Small intestine (tissue), 7 donors: ENCODE measurements at regions not wholly inside any gene's neighbourhood (a gene's known extent, or its start where the extent isn't known, plus 50 kb on each side); places are given as distances from the start of the nearest gene placed in this dataset.

ENCODE experiments used
- DNase-seq, 2 donors: peaks; one replicate each; pipeline versions ENCODE4 v3.0.0 to v3.0.0-alpha.2; 2013
- FAIRE-seq: peaks from 2 replicates; lab custom pipeline; 2012; peaks lifted over from hg19 to GRCh38; lab: Jason Lieb, UNC
- H3K27ac ChIP-seq, 3 donors: one replicate each; pipeline ENCODE4 v1.5.1; 2013; ENCODE audit warnings: low read length in 2 of 3, mild to moderate bottlenecking in 2 of 3, control low read depth in 1 of 3, inconsistent platforms in 1 of 3, low read depth in 1 of 3, moderate library complexity in 1 of 3
- H3K27me3 ChIP-seq, 3 donors: one replicate each; pipeline ENCODE4 v1.6.1; 2013; ENCODE audit warnings: low read length in 3 of 3, inconsistent platforms in 1 of 3; ENCODE audit not compliant: control insufficient read depth in 3 of 3, insufficient read depth in 3 of 3
- H3K36me3 ChIP-seq, 3 donors: one replicate each; pipeline ENCODE4 v1.6.1; 2013; ENCODE audit warnings: low read length in 3 of 3, inconsistent platforms in 1 of 3, low read depth in 1 of 3, mild to moderate bottlenecking in 1 of 3, moderate library complexity in 1 of 3; ENCODE audit not compliant: control insufficient read depth in 3 of 3, insufficient read depth in 2 of 3
- H3K4me1 ChIP-seq, 3 donors: one replicate each; pipeline ENCODE4 v1.6.1; 2013; ENCODE audit warnings: low read length in 2 of 3, inconsistent platforms in 1 of 3, low read depth in 1 of 3, mild to moderate bottlenecking in 1 of 3, moderate library complexity in 1 of 3; ENCODE audit not compliant: control insufficient read depth in 3 of 3, insufficient read depth in 2 of 3
- H3K4me3 ChIP-seq, 3 donors: one replicate each; pipeline ENCODE4 v1.5.1; 2013; ENCODE audit warnings: low read length in 3 of 3, control low read depth in 1 of 3, inconsistent platforms in 1 of 3, low read depth in 1 of 3, mild to moderate bottlenecking in 1 of 3, moderate library complexity in 1 of 3
- H3K9me3 ChIP-seq, 2 donors: one replicate each; pipeline ENCODE4 v1.6.1; 2013; ENCODE audit warnings: low read depth in 1 of 2, low read length in 1 of 2; ENCODE audit not compliant: control insufficient read depth in 2 of 2, insufficient read depth in 1 of 2
- WGBS, 3 donors: extraction: QIAGEN DNeasy Blood & Tissue Kit; methylation state at CpG; one replicate each; pipeline ENCODE4 v1.1.7; 2013; 5-methylcytosine and 5-hydroxymethylcytosine counted together
- donor health status: healthy with polysubstance abuse.
- donor health status: control.
- donor health status: control.
- donor health status: Bipolar disorder and iron deficiency.
- donor health status: healthy.

GRCh38 chr11:44456544-44457300 is 108.7 kb upstream of the CD82 start:
- 53 to 70% (median 58%) methylated on average over 11 of the region's 11 CpGs for WGBS, 3 donors
- Histone ChIP-seq H3K4me3 (no peak overlapping the region), H3K4me1 (no peaks in the 10 kb centered on the region), H3K36me3 (no peaks in the 10 kb centered on the region), H3K9me3 (peaks cover 0 to 5% of the 10 kb centered on the region in 2 donors), H3K27me3 (peaks cover 0 to 3% (median 2%) of the 10 kb centered on the region in 3 donors), H3K27ac (no peak overlapping the region)
- no peak for FAIRE-seq
- peak in 1 of 2 donors; percentile 7 for DNase-seq

- H3K27me3 ChIP-seq, result peaks cover 0 to 3% (median 2%) of the 10 kb centered on the region in 3 donors
- H3K36me3 ChIP-seq, result no peaks in the 10 kb centered on the region
- DNase-seq, result no peak
- no peaks in the 10 kb centered on the region for H3K4me1 ChIP-seq
- FAIRE-seq, result no peak
- H3K9me3 ChIP-seq, result peaks cover 0 to 5% of the 10 kb centered on the region in 2 donors
- no peak overlapping the region for H3K4me3 ChIP-seq
- H3K27ac ChIP-seq, result no peak overlapping the region
Measured at GRCh38 chr11:44457862-44458261, 107.6 kb upstream of the CD82 start.

- peaks cover 0 to 15% of the 10 kb centered on the region in 2 donors for H3K9me3 ChIP-seq
- H3K27ac ChIP-seq, result no peak overlapping the region
- no peak for FAIRE-seq
- H3K4me1 ChIP-seq, result no peaks in the 10 kb centered on the region
- WGBS, 3 donors, result 84 to 92% (median 84%) methylated on average over 5 of the region's 5 CpGs
- H3K36me3 ChIP-seq, result no peaks in the 10 kb centered on the region
- no peak for DNase-seq
- H3K4me3 ChIP-seq, result no peak overlapping the region
- peaks cover 0 to 3% (median 2%) of the 10 kb centered on the region in 3 donors for H3K27me3 ChIP-seq
Measured at GRCh38 chr11:44463751-44464150, 101.7 kb upstream of the CD82 start.

- H3K27me3 ChIP-seq, result peaks cover 0 to 3% (median 2%) of the 10 kb centered on the region in 3 donors
- H3K27ac ChIP-seq, result no peak overlapping the region
- FAIRE-seq (no peak), DNase-seq (no peak)
- WGBS, 3 donors, result 92 to 93% (median 93%) methylated on average over 1 of the region's 1 CpG
- no peaks in the 10 kb centered on the region for H3K36me3 ChIP-seq
- peaks cover 0 to 15% of the 10 kb centered on the region in 2 donors for H3K9me3 ChIP-seq
- H3K4me3 ChIP-seq, result no peak overlapping the region
- H3K4me1 ChIP-seq, result no peaks in the 10 kb centered on the region
Measured at GRCh38 chr11:44464741-44465140, 100.7 kb upstream of the CD82 start.

GRCh38 chr11:44466531-44467205 is 98.8 kb upstream of the CD82 start:
- Histone ChIP-seq H3K36me3 (no peaks in the 10 kb centered on the region), H3K4me3 (no peak overlapping the region), H3K27me3 (peaks cover 0 to 3% (median 0%) of the 10 kb centered on the region in 3 donors), H3K4me1 (no peaks in the 10 kb centered on the region), H3K27ac (no peak overlapping the region), H3K9me3 (peaks cover 0 to 11% of the 10 kb centered on the region in 2 donors)
- FAIRE-seq (no peak), DNase-seq (no peak)
- WGBS, 3 donors, result 67 to 82% (median 80%) methylated on average over 24 of the region's 24 CpGs

- H3K27me3 ChIP-seq, result peaks cover 0 to 3% (median 0%) of the 10 kb centered on the region in 3 donors
- no peak for DNase-seq
- WGBS, 3 donors, result 8 to 80% (median 33%) methylated on average over 1 of the region's 1 CpG
- no peak overlapping the region for H3K27ac ChIP-seq
- H3K36me3 ChIP-seq, result no peaks in the 10 kb centered on the region
- no peak for FAIRE-seq
- no peak overlapping the region for H3K4me3 ChIP-seq
- peaks cover 0 to 11% of the 10 kb centered on the region in 2 donors for H3K9me3 ChIP-seq
- H3K4me1 ChIP-seq, result no peaks in the 10 kb centered on the region
Measured at GRCh38 chr11:44467413-44467812, 98.0 kb upstream of the CD82 start.

GRCh38 chr11:44467931-44468330 is 97.5 kb upstream of the CD82 start:
- no peak overlapping the region for H3K4me3 ChIP-seq
- no peak overlapping the region for H3K27ac ChIP-seq
- WGBS, 3 donors, result 60 to 76% (median 62%) methylated on average over 5 of the region's 5 CpGs
- FAIRE-seq (no peak), DNase-seq (no peak)
- no peaks in the 10 kb centered on the region for H3K4me1 ChIP-seq
- H3K27me3 ChIP-seq, result peaks cover 0 to 3% (median 0%) of the 10 kb centered on the region in 3 donors
- H3K9me3 ChIP-seq, result peaks cover 0 to 11% of the 10 kb centered on the region in 2 donors
- no peaks in the 10 kb centered on the region for H3K36me3 ChIP-seq

- FAIRE-seq (no peak), DNase-seq (no peak)
- H3K36me3 ChIP-seq, result no peaks in the 10 kb centered on the region
- H3K4me1 ChIP-seq, result no peaks in the 10 kb centered on the region
- H3K4me3 ChIP-seq, result no peak overlapping the region
- H3K9me3 ChIP-seq, result peaks cover 0 to 11% of the 10 kb centered on the region in 2 donors
- H3K27ac ChIP-seq, result no peak overlapping the region
- WGBS, 3 donors, result 81 to 89% (median 81%) methylated on average over 1 of the region's 1 CpG
- H3K27me3 ChIP-seq, result peaks cover 0 to 3% (median 0%) of the 10 kb centered on the region in 3 donors
Measured at GRCh38 chr11:44468345-44468988, 97.0 kb upstream of the CD82 start.
